BE2C (cell line): ENCODE measurements at regions not wholly inside any gene's neighbourhood (a gene's known extent, or its start where the extent isn't known, plus 50 kb on each side); places are given as distances from the start of the nearest gene placed in this dataset.

Experiments
- DNase-seq: peaks from one replicate; pipeline ENCODE4 v3.0.0-alpha.2; 2020
- H3K27me3 ChIP-seq: fragments of 250-450 bp; sonication (Bioruptor Pico); 2 replicates; pipeline ENCODE4 v1.5.1; 2020; ENCODE audit warnings: mild to moderate bottlenecking
- H3K36me3 ChIP-seq: fragments of 250-450 bp; sonication (Bioruptor Pico); 2 replicates; pipeline ENCODE4 v1.5.1; 2020; ENCODE audit warnings: mild to moderate bottlenecking
- H3K4me1 ChIP-seq: fragments of 250-450 bp; sonication (Bioruptor Pico); 2 replicates; pipeline ENCODE4 v1.5.1; 2020
- H3K4me3 ChIP-seq: 2 replicates; pipeline ENCODE4 v1.5.1; 2011; ENCODE audit warnings: low read depth, low read length
- H3K9me3 ChIP-seq: fragments of 250-450 bp; sonication (Bioruptor Pico); 2 replicates; pipeline ENCODE4 v1.5.1; 2020
- CTCF ChIP-seq: IDR thresholded peaks from 2 replicates; pipeline ENCODE4 v1.5.1; 2012; ENCODE audit warnings: mild to moderate bottlenecking, low read depth, low read length

GRCh38 chr22:27454807-27455450 lies 346.6 kb downstream of the MN1 start:
- H3K9me3 ChIP-seq, result no peaks in the 10 kb centered on the region; the same call in 1 of the 2 replicates
- 0 out of 2 replicates have a peak, but pooled peaks cover 4% of the 10 kb centered on the region for H3K27me3 ChIP-seq
- no peaks in the 10 kb centered on the region for H3K36me3 ChIP-seq
- no peaks in the 10 kb centered on the region for H3K4me1 ChIP-seq
- no peak for DNase-seq
- TF ChIP-seq CTCF, result no peak
- H3K4me3 ChIP-seq, result no peak overlapping the region

GRCh38 chr22:27455526-27455925 lies 346.0 kb downstream of the MN1 start:
- TF ChIP-seq CTCF, result no peak
- H3K4me3 ChIP-seq, result no peak overlapping the region
- peaks cover 9% of the 10 kb centered on the region; the same call in 1 of the 2 replicates for H3K27me3 ChIP-seq
- H3K36me3 ChIP-seq, result no peaks in the 10 kb centered on the region
- no peak for DNase-seq
- H3K4me1 ChIP-seq, result no peaks in the 10 kb centered on the region
- no peaks in the 10 kb centered on the region; the same call in 1 of the 2 replicates for H3K9me3 ChIP-seq

GRCh38 chr22:27456696-27457503 lies 344.7 kb downstream of the MN1 start:
- Histone ChIP-seq H3K4me3 (no peak overlapping the region), H3K36me3 (no peaks in the 10 kb centered on the region), H3K9me3 (no peaks in the 10 kb centered on the region; the same call in 1 of the 2 replicates), H3K27me3 (peaks cover 23% of the 10 kb centered on the region), H3K4me1 (no peaks in the 10 kb centered on the region)
- no peak for DNase-seq
- TF ChIP-seq CTCF, result no peak

- no peak for TF ChIP-seq CTCF
- Histone ChIP-seq H3K9me3 (no peaks in the 10 kb centered on the region), H3K4me3 (no peak overlapping the region), H3K4me1 (no peaks in the 10 kb centered on the region), H3K27me3 (peaks cover 23% of the 10 kb centered on the region), H3K36me3 (no peaks in the 10 kb centered on the region)
- no peak for DNase-seq
Observed at GRCh38 chr22:27459999-27460398, 341.6 kb downstream of the MN1 start.

GRCh38 chr22:27460591-27461347 lies 340.8 kb downstream of the MN1 start:
- no peak overlapping the region for H3K4me3 ChIP-seq
- H3K27me3 ChIP-seq, result peaks cover 23% of the 10 kb centered on the region
- H3K9me3 ChIP-seq, result no peaks in the 10 kb centered on the region
- H3K36me3 ChIP-seq, result no peaks in the 10 kb centered on the region
- TF ChIP-seq CTCF, result no peak
- DNase-seq, result no peak
- no peaks in the 10 kb centered on the region for H3K4me1 ChIP-seq
